ENCODE measurements at regions not wholly inside any gene's neighbourhood (a gene's known extent, or its start where the extent isn't known, plus 50 kb on each side); places are given as distances from the start of the nearest gene placed in this dataset.

DNA sequence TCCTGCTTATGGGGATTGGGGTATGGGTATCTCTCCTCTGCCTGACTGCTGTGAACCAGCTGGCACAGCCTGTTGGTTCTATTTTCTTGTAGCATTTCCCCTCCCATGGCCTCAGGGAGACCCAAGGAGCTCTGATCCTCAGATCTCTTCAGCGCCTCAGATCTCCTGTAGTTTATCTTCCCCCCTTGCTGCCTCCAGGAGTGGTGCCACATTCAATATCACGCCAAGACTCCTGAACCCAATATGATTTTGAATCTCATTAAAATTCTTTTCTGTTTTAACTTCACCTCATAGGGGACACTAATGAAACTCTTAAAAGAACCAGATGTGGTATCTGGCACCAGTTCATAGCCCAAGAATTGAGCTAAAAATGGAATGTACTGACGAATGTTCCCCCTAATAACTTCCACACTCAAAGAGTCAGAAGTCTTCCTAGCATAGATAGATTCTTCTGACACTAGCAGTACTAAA is 59.6 kb upstream of the LIFR start:
- TF ChIP-seq POLR2A (IDR thresholded peaks at IDR 0.05) (no peak), EP300 (IDR thresholded peaks at IDR 0.05) (no peak), POLR2AphosphoS5 (IDR thresholded peaks at IDR 0.05) (no peak)
- TF ChIP-seq, protein P1, sequence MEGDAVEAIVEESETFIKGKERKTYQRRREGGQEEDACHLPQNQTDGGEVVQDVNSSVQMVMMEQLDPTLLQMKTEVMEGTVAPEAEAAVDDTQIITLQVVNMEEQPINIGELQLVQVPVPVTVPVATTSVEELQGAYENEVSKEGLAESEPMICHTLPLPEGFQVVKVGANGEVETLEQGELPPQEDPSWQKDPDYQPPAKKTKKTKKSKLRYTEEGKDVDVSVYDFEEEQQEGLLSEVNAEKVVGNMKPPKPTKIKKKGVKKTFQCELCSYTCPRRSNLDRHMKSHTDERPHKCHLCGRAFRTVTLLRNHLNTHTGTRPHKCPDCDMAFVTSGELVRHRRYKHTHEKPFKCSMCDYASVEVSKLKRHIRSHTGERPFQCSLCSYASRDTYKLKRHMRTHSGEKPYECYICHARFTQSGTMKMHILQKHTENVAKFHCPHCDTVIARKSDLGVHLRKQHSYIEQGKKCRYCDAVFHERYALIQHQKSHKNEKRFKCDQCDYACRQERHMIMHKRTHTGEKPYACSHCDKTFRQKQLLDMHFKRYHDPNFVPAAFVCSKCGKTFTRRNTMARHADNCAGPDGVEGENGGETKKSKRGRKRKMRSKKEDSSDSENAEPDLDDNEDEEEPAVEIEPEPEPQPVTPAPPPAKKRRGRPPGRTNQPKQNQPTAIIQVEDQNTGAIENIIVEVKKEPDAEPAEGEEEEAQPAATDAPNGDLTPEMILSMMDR (IDR thresholded peaks at IDR 0.05): no peak
